ENCODE measurements at regions not wholly inside any gene's neighbourhood (a gene's known extent, or its start where the extent isn't known, plus 50 kb on each side); places are given as distances from the start of the nearest gene placed in this dataset.
A peak's percentile ranks its signal among the peaks of the same experiment; 100 is the strongest.

DNA sequence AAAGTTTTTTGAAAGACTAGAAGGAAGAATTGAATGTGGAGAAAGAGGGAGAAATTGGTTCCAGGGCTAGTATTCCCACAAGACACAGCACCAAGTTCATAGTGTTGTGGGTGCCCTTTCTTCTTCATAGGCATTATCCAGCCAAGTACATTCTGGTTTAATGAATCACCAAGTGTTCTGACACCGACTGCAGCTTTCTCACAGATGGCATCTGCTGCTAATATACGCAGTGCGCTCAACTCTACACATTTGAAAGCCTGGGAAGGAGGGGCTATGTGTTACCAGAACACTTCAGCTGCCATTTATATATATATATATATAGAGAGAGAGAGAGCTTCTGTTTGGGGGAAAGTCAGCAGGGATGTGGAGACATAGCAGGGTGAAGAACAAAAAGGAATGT lies 1168.4 kb downstream of the GATA3 start:
- Mint-ChIP-seq H3K27ac (no peak overlapping the region), H3K4me3 (no peak overlapping the region), H3K9me3 (no peaks in the 10 kb centered on the region), H3K36me3 (ENCODE audit: low read depth) (no peaks in the 10 kb centered on the region), H3K27me3 (peaks cover 22% of the 10 kb centered on the region), H3K4me1 (no peaks in the 10 kb centered on the region)
- ATAC-seq (replicated peaks): no peak

DNA sequence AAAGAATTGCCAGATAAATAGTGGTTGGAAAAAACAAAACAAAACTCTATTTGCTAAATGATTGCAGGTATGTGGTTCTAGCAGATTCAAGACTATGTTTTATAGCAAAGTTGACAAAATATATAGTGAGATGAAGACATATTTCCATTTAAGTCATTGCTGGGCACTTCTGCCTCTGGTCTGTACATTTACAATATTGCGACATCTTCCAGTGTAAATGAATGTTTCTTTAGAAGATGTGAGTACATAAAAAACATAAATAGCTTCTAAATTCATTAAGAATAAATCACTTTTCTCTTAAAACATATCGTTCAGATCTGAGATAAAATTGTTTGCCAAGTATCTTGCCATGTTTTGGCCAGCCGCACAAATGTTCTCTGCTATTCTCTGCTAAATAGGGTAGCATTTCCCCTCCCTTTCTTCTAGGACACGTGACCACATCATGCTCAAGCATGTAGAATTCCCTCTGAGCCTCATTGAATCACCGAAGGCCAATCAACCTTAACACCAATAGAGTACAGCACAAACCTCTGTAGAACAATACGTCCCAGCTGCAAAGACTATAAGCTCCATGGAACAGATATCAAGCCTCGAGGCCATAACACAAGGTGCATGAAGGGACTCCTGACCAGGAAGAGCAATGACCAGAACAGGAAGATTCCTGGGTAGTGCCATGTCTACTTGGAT lies 1173.3 kb downstream of the GATA3 start:
- no peaks in the 10 kb centered on the region for H3K36me3 Mint-ChIP-seq (ENCODE audit: low read depth)
- H3K4me3 Mint-ChIP-seq: no peak overlapping the region
- no peak overlapping the region for H3K27ac Mint-ChIP-seq
- ATAC-seq (replicated peaks): no peak
- peaks cover 13% of the 10 kb centered on the region for H3K4me1 Mint-ChIP-seq
- H3K9me3 Mint-ChIP-seq: no peaks in the 10 kb centered on the region
- peaks cover 36% of the 10 kb centered on the region for H3K27me3 Mint-ChIP-seq

- H3K27ac Mint-ChIP-seq: no peak overlapping the region
- no peak overlapping the region for H3K4me3 Mint-ChIP-seq
- no peaks in the 10 kb centered on the region for H3K9me3 Mint-ChIP-seq
- ATAC-seq (replicated peaks): no peak
- peaks cover 13% of the 10 kb centered on the region for H3K4me1 Mint-ChIP-seq
- peaks cover 42% of the 10 kb centered on the region for H3K27me3 Mint-ChIP-seq
- no peaks in the 10 kb centered on the region for H3K36me3 Mint-ChIP-seq (ENCODE audit: low read depth)
Measured at GRCh38 chr10:9228771-9229170, 1174.3 kb downstream of the GATA3 start.

GRCh38 chr10:9229702-9230244 lies 1175.3 kb downstream of the GATA3 start:
- no peaks in the 10 kb centered on the region for H3K36me3 Mint-ChIP-seq (ENCODE audit: low read depth)
- H3K27ac Mint-ChIP-seq: no peak overlapping the region
- peak overlapping the region; percentile 39 for H3K4me3 Mint-ChIP-seq
- no peaks in the 10 kb centered on the region for H3K9me3 Mint-ChIP-seq
- H3K4me1 Mint-ChIP-seq: peaks cover 13% of the 10 kb centered on the region
- peaks cover 38% of the 10 kb centered on the region for H3K27me3 Mint-ChIP-seq
- ATAC-seq (replicated peaks): peak; percentile 87

- Mint-ChIP-seq H3K27ac (no peak overlapping the region), H3K4me1 (peaks cover 13% of the 10 kb centered on the region), H3K36me3 (ENCODE audit: low read depth) (no peaks in the 10 kb centered on the region), H3K4me3 (no peak overlapping the region), H3K9me3 (no peaks in the 10 kb centered on the region), H3K27me3 (peaks cover 39% of the 10 kb centered on the region)
- ATAC-seq (replicated peaks): no peak
Measured at GRCh38 chr10:9230625-9231024, 1176.1 kb downstream of the GATA3 start.

DNA sequence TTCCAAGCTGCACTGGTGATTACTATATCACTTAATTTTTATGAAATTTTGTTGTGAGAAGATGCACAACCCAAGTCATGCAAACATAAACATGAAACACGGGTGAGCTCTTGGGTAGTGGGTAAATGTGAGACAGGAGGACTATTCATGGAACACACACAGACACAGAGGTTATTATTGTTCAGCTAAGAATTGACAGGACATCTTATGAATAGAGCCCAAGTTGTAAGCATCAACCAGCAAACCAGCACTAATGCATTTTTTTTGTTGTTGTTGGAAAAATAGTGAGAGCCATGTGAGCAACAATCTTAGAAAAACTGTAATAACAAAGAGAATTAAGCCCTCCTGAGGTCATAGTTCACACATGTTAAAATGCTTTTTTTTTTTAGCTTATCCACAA lies 1179.7 kb downstream of the GATA3 start:
- H3K27me3 Mint-ChIP-seq: peaks cover 38% of the 10 kb centered on the region
- ATAC-seq (replicated peaks): no peak
- H3K4me1 Mint-ChIP-seq: peaks cover 13% of the 10 kb centered on the region
- no peak overlapping the region for H3K4me3 Mint-ChIP-seq
- no peak overlapping the region for H3K27ac Mint-ChIP-seq
- H3K36me3 Mint-ChIP-seq (ENCODE audit: low read depth): no peaks in the 10 kb centered on the region
- H3K9me3 Mint-ChIP-seq: no peaks in the 10 kb centered on the region

DNA sequence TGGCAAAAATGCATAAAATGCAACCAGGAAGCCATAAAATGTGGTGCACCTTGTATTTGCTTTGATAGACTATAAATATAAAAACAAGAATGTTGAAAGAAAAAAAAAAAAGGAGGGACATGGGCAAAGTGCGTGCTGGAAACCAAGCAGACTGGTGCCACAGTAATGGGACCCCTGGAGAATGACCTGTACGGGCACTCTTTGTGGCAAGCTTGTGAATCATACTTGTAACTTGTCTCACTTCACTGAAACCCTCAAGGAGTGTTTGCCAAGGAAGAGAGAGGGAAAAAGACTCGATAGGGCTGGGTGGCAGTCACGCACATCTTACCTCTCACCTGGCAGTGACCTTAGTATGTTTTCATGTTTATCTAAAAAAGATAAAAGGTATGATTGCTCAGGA lies 1183.6 kb downstream of the GATA3 start:
- no peak for ATAC-seq (replicated peaks)
- Mint-ChIP-seq H3K4me3 (no peak overlapping the region), H3K27ac (no peak overlapping the region), H3K9me3 (no peaks in the 10 kb centered on the region), H3K27me3 (peaks cover 19% of the 10 kb centered on the region), H3K4me1 (no peaks in the 10 kb centered on the region), H3K36me3 (ENCODE audit: low read depth) (no peaks in the 10 kb centered on the region)

DNA sequence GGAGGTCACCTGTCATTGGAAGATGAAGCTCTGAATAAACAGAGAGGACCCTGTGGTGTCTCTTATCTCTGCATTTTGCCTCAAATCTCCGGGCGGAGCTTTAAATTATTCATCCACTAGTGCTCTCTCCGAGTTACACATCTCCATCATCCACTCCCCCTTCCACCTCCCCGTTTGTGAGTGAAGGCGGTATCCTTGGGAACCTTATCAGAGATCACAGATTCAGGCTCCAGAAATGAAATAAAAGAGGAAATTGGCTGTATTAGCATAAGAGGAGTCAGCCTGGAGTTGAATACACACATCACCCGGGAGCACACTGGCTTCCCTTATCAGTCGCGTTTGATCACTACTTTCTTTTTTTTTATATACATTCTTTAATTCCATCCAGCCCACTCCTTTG lies 1184.8 kb downstream of the GATA3 start:
- H3K36me3 Mint-ChIP-seq (ENCODE audit: low read depth): no peaks in the 10 kb centered on the region
- peaks cover 24% of the 10 kb centered on the region for H3K27me3 Mint-ChIP-seq
- H3K27ac Mint-ChIP-seq: no peak overlapping the region
- no peaks in the 10 kb centered on the region for H3K9me3 Mint-ChIP-seq
- ATAC-seq (replicated peaks): no peak
- no peak overlapping the region for H3K4me3 Mint-ChIP-seq
- no peaks in the 10 kb centered on the region for H3K4me1 Mint-ChIP-seq

DNA sequence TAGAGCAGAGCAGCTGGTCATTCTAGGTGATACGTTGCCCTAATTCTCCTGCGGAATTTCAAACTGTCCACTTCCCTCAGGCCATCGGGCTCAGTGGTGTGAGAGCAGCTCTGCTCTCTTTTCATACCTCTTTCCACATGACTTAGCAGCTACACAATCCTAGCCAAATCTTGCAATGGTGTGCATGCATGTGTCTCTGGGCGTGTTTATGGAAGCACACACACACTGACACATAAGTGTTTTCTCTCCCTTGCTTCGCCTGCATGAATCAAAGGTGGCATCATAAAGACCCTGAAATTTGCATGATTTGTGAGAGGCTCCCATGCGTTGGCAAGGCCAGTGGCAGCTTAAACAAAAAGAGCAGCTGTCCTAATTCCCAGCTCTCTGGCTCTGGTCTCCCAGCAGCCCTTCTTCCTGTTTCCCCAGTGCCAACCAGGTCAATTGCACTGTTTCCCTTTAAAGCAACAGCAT lies 1189.5 kb downstream of the GATA3 start:
- Mint-ChIP-seq H3K36me3 (ENCODE audit: low read depth) (no peaks in the 10 kb centered on the region), H3K4me3 (no peak overlapping the region), H3K27me3 (peaks cover 34% of the 10 kb centered on the region), H3K9me3 (no peaks in the 10 kb centered on the region), H3K27ac (no peak overlapping the region), H3K4me1 (no peaks in the 10 kb centered on the region)
- ATAC-seq (replicated peaks): no peak

DNA sequence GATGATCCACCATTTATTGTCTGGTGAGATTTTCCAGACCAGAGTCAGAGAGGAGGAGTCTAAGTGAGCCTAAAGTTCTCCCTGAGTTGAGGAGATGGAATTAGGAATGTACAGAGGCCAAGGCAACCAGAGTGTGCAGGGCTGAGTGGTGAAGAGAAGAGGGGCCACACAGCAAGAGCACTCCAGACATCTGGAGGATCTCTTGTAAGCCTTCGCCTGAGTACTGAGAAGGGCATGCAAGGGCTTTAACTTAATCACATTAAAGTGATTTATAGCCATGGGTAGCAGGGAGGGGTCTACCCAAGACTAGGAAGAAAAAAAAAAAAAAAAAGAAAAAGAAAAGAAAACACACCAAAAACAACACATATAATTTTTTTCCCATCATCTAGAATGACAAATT lies 1190.4 kb downstream of the GATA3 start:
- H3K4me1 Mint-ChIP-seq: no peaks in the 10 kb centered on the region
- H3K9me3 Mint-ChIP-seq: no peaks in the 10 kb centered on the region
- H3K4me3 Mint-ChIP-seq: no peak overlapping the region
- H3K27me3 Mint-ChIP-seq: peaks cover 41% of the 10 kb centered on the region
- H3K36me3 Mint-ChIP-seq (ENCODE audit: low read depth): no peaks in the 10 kb centered on the region
- ATAC-seq (replicated peaks): no peak
- no peak overlapping the region for H3K27ac Mint-ChIP-seq

DNA sequence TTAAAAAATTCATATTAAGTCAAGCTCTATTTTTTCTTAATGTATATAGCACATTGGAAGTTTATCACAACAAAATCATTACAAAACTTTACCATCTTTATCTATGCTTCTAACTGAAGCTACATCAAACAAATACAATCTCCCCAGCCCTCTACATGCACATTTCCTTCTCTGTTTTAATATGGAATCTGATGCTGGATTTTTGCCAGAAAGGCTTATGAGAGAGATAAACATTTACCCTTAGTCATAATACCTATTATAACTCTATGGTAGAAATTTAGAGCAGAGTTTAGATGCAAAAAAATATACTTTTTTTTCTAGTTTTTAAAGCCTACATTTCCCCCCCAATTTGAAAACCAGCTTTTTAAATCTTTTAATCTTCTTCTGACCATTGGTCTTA lies 1198.6 kb downstream of the GATA3 start:
- H3K9me3 Mint-ChIP-seq: no peaks in the 10 kb centered on the region
- no peak overlapping the region for H3K27ac Mint-ChIP-seq
- no peak for ATAC-seq (replicated peaks)
- H3K4me1 Mint-ChIP-seq: no peaks in the 10 kb centered on the region
- H3K36me3 Mint-ChIP-seq (ENCODE audit: low read depth): no peaks in the 10 kb centered on the region
- no peak overlapping the region for H3K4me3 Mint-ChIP-seq
- peaks cover 41% of the 10 kb centered on the region for H3K27me3 Mint-ChIP-seq

DNA sequence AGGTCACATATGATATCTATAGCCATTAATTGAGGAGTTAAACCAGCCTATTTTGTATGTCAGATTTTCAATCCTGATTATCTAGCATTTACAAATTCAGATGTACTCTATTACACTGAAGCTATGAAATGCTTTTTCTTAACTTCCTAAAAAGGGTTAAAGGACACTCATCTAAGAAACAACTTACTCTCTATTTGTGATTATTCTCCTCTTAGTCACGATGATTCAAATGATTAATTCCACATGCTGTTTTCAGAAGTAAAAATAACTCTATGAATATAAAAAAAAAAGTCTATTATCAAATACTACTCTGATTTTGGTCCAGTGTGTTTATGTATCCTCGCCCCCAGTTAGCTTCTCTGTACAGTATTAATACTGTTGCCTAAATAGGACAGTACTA lies 1199.9 kb downstream of the GATA3 start:
- Mint-ChIP-seq H3K4me3 (no peak overlapping the region), H3K9me3 (no peaks in the 10 kb centered on the region), H3K4me1 (no peaks in the 10 kb centered on the region), H3K27ac (no peak overlapping the region), H3K36me3 (ENCODE audit: low read depth) (no peaks in the 10 kb centered on the region), H3K27me3 (peaks cover 36% of the 10 kb centered on the region)
- ATAC-seq (replicated peaks): no peak

DNA sequence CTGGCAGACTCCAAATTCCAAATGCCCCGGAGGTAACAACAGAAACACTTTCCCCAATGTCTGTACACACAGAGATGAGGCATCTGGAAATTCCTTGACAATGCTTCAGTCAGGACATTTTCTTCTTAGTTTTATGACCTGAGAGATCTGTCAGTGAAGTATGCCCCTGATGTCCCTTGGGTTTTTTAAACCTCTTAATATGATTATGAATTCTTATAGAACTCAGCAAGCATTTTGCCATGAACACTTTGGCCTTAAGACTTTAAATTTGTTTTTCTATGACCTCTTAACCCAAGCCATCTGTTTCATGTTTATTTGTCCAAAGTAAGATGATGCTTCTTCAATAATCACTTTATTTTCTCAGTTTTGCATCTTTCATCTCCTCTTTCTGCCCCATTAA lies 1206.2 kb downstream of the GATA3 start:
- no peaks in the 10 kb centered on the region for H3K36me3 Mint-ChIP-seq (ENCODE audit: low read depth)
- no peak overlapping the region for H3K4me3 Mint-ChIP-seq
- H3K9me3 Mint-ChIP-seq: no peaks in the 10 kb centered on the region
- no peak for ATAC-seq (replicated peaks)
- H3K4me1 Mint-ChIP-seq: no peaks in the 10 kb centered on the region
- H3K27ac Mint-ChIP-seq: no peak overlapping the region
- H3K27me3 Mint-ChIP-seq: peaks cover 33% of the 10 kb centered on the region

GRCh38 chr10:9262770-9263169 lies 1208.3 kb downstream of the GATA3 start:
- Mint-ChIP-seq H3K4me3 (no peak overlapping the region), H3K27ac (no peak overlapping the region), H3K27me3 (peaks cover 23% of the 10 kb centered on the region), H3K4me1 (no peaks in the 10 kb centered on the region), H3K36me3 (ENCODE audit: low read depth) (no peaks in the 10 kb centered on the region), H3K9me3 (no peaks in the 10 kb centered on the region)
- ATAC-seq (replicated peaks): no peak

DNA sequence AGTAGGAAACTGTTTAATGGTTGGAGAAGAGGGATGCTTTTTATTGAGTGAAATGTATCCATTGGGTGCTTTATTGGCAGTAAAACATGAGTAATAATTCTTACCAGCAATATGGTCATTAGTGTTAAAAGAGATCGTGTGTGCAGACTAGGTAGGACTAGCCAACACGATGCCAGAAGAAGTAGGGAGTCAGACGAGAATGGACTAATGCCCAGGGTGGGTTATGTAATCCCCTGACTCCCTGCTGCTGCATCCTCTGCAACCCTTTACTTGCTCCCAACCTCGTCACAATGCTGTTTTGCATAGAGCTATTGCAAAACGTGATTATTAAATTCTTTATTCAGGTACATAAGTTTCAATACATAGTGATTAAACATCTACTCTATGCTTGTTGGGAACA lies 1213.7 kb downstream of the GATA3 start:
- H3K9me3 Mint-ChIP-seq: no peaks in the 10 kb centered on the region
- H3K4me1 Mint-ChIP-seq: no peaks in the 10 kb centered on the region
- no peak for ATAC-seq (replicated peaks)
- H3K27ac Mint-ChIP-seq: no peak overlapping the region
- no peak overlapping the region for H3K4me3 Mint-ChIP-seq
- H3K36me3 Mint-ChIP-seq (ENCODE audit: low read depth): no peaks in the 10 kb centered on the region
- H3K27me3 Mint-ChIP-seq: peaks cover 41% of the 10 kb centered on the region

Data from activated T-helper 17 cell treated with anti-CD3 and anti-CD28 coated beads, Interleukin-2, amount 50 U/mL, for 72 hours (primary cell).